ENCODE measurements at regions not wholly inside any gene's neighbourhood (a gene's known extent, or its start where the extent isn't known, plus 50 kb on each side); places are given as distances from the start of the nearest gene placed in this dataset.

- no peak for TF ChIP-seq BCL3 (CRISPR knock-in tag; IDR thresholded peaks at IDR 0.05)
- no peak for TF ChIP-seq NFE2 (CRISPR knock-in tag; IDR thresholded peaks at IDR 0.05)
- no peak for TF ChIP-seq ZNF605 (CRISPR knock-in tag; IDR thresholded peaks at IDR 0.05)
- TF ChIP-seq TFDP2 (CRISPR knock-in tag; IDR thresholded peaks at IDR 0.05): no peak
- TF ChIP-seq ZNF138 (CRISPR knock-in tag; IDR thresholded peaks at IDR 0.05; ENCODE audit: low read depth): no peak
- no peak for TF ChIP-seq RFXAP (CRISPR knock-in tag; IDR thresholded peaks at IDR 0.05; ENCODE audit: borderline replicate concordance)
- TF ChIP-seq MAX (IDR thresholded peaks at IDR 0.05): no peak
Observed at GRCh38 chr17:79146562-79146961, 71.9 kb downstream of the ENGASE start (continued).

GRCh38 chr17:79145548-79145947 is 70.9 kb downstream of the ENGASE start:
- POLR2A ChIA-PET: no interaction called here
- H3K4me2 ChIP-seq (ENCODE audit: low read depth, low read length): no peak overlapping the region
- WGBS (ENCODE audit: low lambda C conversion rate): 16% methylated on average over 18 of the region's 18 CpGs

More at GRCh38 chr17:79145548-79145947, 70.9 kb downstream of the ENGASE start:
- in situ Hi-C loops (cut with HindIII; ENCODE audit: extremely low pct_ligation_motif_present, low pct_unique_long_range_greater_than_20kb): no loop called here
- ATAC-seq: no peak
- Histone ChIP-seq H3K4me3 (replicated peaks in 1 of 3; ENCODE audit: insufficient read depth in 1 of 3, low read depth in 2 of 3, low read length in 3 of 3) (no peak overlapping the region), H3K27me3 (ENCODE audit: control insufficient read depth in 1 of 2, insufficient read depth in 2 of 2, low read length in 2 of 2) (peaks cover 48 to 95% of the 10 kb centered on the region in 2 experiments), H3K4me1 (ENCODE audit: insufficient read depth, low read length) (no peaks in the 10 kb centered on the region), H3K9me3 (ENCODE audit: low read length) (no peaks in the 10 kb centered on the region), H3K36me3 (replicated peaks in 1 of 2; ENCODE audit: control insufficient read depth in 1 of 2, insufficient read depth in 2 of 2, low read length in 2 of 2) (no peaks in the 10 kb centered on the region), H3K9ac (ENCODE audit: insufficient read depth, low read depth, low read length) (no peak overlapping the region), H4K20me1 (ENCODE audit: insufficient read depth, low read length) (peaks cover 24% of the 10 kb centered on the region; the same call in 1 of the 2 replicates), H3K27ac (ENCODE audit: extremely low read length, insufficient read depth, low read length) (no peak overlapping the region), H3K79me2 (ENCODE audit: insufficient read depth, low read length) (no peaks in the 10 kb centered on the region), H2AFZ (ENCODE audit: low read length) (no peak overlapping the region)
- CTCF ChIA-PET (ENCODE audit: low intra/inter-chr PET ratio, low total read pairs): no interaction called here
- FAIRE-seq: no peak
- TF ChIP-seq ZNF567 (CRISPR knock-in tag; IDR thresholded peaks at IDR 0.05; ENCODE audit: borderline replicate concordance) (no peak), MNT (IDR thresholded peaks at IDR 0.05) (peak; percentile 73), GATAD2A (CRISPR knock-in tag; IDR thresholded peaks at IDR 0.05) (no peak), RXRB (CRISPR knock-in tag; IDR thresholded peaks at IDR 0.05; ENCODE audit: borderline replicate concordance) (no peak), PAWR (CRISPR knock-in tag; IDR thresholded peaks at IDR 0.05; ENCODE audit: borderline replicate concordance) (no peak), EZH2 (conservative IDR thresholded peaks at IDR 0.05; ENCODE audit: low read depth, low read length) (peak; percentile 26; the same call in 1 of the 2 replicates), ZNF557 (CRISPR knock-in tag; IDR thresholded peaks at IDR 0.05) (no peak), SMAD3 (CRISPR knock-in tag; IDR thresholded peaks at IDR 0.05) (no peak), ZBTB34 (CRISPR knock-in tag; IDR thresholded peaks at IDR 0.05) (no peak), ATF4 (CRISPR knock-in tag; IDR thresholded peaks at IDR 0.05) (no peak), MAFG (CRISPR knock-in tag; IDR thresholded peaks at IDR 0.05) (no peak), ZFX (CRISPR knock-in tag; IDR thresholded peaks at IDR 0.05; ENCODE audit: low read depth) (no peak), ZNF24 (IDR thresholded peaks at IDR 0.05) (no peak)
- intact Hi-C loops (cut with micrococcal nuclease; ENCODE audit: unreplicated experiment): no loop called here
- BruUV-seq (replicated peaks): no TSS peak
- no peak for DNase-seq (ENCODE audit: low spot score)

Data from HepG2 (cell line).